Parathyroid adenoma (tissue), 2 donors: ENCODE measurements at regions not wholly inside any gene's neighbourhood (a gene's known extent, or its start where the extent isn't known, plus 50 kb on each side); places are given as distances from the start of the nearest gene placed in this dataset.
A peak's percentile ranks its signal among the peaks of the same experiment; 100 is the strongest.

Source experiments
- H2AFZ ChIP-seq: fragments of 300-600 bp; sonication (generic); one replicate; pipeline ENCODE4 v1.7.0; 2017; ENCODE audit warnings: antibody characterized with exemption, mild to moderate bottlenecking
- H3K27ac ChIP-seq: fragments of 300-600 bp; sonication (generic); one replicate; pipeline ENCODE4 v1.7.0; 2017
- H3K27me3 ChIP-seq: fragments of 300-600 bp; sonication (generic); one replicate; pipeline ENCODE4 v1.7.0; 2017; ENCODE audit warnings: low read length; ENCODE audit not compliant: control insufficient read depth, insufficient read depth
- H3K36me3 ChIP-seq: fragments of 300-600 bp; sonication (generic); one replicate; pipeline ENCODE4 v1.7.0; 2017; ENCODE audit warnings: low read length; ENCODE audit not compliant: control insufficient read depth, insufficient read depth
- H3K4me1 ChIP-seq: fragments of 300-600 bp; sonication (generic); one replicate; pipeline ENCODE4 v1.7.0; 2017; ENCODE audit warnings: control low read depth
- H3K4me2 ChIP-seq: fragments of 300-600 bp; sonication (generic); one replicate; pipeline ENCODE4 v1.7.0; 2017; ENCODE audit warnings: low read length
- H3K4me3 ChIP-seq: fragments of 300-600 bp; sonication (generic); one replicate; pipeline ENCODE4 v1.7.0; 2017; ENCODE audit warnings: low read depth, low read length
- H3K79me2 ChIP-seq: fragments of 300-600 bp; sonication (generic); one replicate; pipeline ENCODE4 v1.7.0; 2017; ENCODE audit warnings: control low read depth
- H3K9ac ChIP-seq: fragments of 300-600 bp; sonication (generic); one replicate; pipeline ENCODE4 v1.7.0; 2017; ENCODE audit warnings: mild to moderate bottlenecking
- H3K9me3 ChIP-seq: fragments of 300-600 bp; sonication (generic); one replicate; pipeline ENCODE4 v1.7.0; 2017; ENCODE audit warnings: low read length; ENCODE audit not compliant: control insufficient read depth
- TF ChIP-seq, protein P1 (sequence below): fragments of 300-600 bp; sonication (generic); IDR thresholded peaks from one replicate; pipeline ENCODE4 v1.7.0; 2017; ENCODE audit warnings: antibody characterized with exemption, mild to moderate bottlenecking
- donor health status: primary hyperparathyroidism.

- Histone ChIP-seq H3K27ac (no peak overlapping the region), H3K79me2 (no peaks in the 10 kb centered on the region), H3K9me3 (no peaks in the 10 kb centered on the region), H3K4me1 (no peaks in the 10 kb centered on the region), H3K27me3 (no peaks in the 10 kb centered on the region), H2AFZ (no peak overlapping the region), H3K36me3 (no peaks in the 10 kb centered on the region), H3K4me3 (no peak overlapping the region), H3K9ac (no peak overlapping the region), H3K4me2 (no peak overlapping the region)
- TF ChIP-seq, protein P1, sequence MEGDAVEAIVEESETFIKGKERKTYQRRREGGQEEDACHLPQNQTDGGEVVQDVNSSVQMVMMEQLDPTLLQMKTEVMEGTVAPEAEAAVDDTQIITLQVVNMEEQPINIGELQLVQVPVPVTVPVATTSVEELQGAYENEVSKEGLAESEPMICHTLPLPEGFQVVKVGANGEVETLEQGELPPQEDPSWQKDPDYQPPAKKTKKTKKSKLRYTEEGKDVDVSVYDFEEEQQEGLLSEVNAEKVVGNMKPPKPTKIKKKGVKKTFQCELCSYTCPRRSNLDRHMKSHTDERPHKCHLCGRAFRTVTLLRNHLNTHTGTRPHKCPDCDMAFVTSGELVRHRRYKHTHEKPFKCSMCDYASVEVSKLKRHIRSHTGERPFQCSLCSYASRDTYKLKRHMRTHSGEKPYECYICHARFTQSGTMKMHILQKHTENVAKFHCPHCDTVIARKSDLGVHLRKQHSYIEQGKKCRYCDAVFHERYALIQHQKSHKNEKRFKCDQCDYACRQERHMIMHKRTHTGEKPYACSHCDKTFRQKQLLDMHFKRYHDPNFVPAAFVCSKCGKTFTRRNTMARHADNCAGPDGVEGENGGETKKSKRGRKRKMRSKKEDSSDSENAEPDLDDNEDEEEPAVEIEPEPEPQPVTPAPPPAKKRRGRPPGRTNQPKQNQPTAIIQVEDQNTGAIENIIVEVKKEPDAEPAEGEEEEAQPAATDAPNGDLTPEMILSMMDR = no peak
These were observed 268.2 kb downstream of the PTEN start for GRCh38 chr10:88131511-88132139.

DNA sequence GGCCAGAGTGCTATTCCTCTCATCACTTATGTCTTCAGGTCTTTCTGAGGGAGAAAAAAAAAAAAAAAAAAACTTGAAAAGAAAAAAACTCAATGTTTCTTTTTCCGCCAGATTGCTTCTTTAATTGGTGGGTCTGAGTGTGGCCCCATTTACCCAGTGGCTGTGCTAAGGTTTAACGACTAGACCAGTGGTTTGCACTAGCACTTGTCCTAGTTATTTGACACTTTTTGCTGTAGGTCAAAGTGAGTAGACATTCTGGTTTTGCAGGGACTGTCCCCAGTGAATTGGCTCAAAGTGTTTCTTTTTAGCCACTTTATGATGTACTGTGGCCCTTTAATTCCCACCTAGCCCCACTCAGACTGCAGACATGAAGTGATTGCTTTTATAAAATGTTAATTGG, 273.3 kb downstream of the PTEN start:
- Histone ChIP-seq H3K9ac (no peak overlapping the region), H2AFZ (no peak overlapping the region), H3K27me3 (no peaks in the 10 kb centered on the region), H3K4me1 (no peaks in the 10 kb centered on the region), H3K36me3 (no peaks in the 10 kb centered on the region), H3K9me3 (no peaks in the 10 kb centered on the region), H3K79me2 (no peaks in the 10 kb centered on the region), H3K4me3 (no peak overlapping the region), H3K27ac (no peak overlapping the region), H3K4me2 (no peak overlapping the region)
- TF ChIP-seq, protein P1 = no peak

DNA sequence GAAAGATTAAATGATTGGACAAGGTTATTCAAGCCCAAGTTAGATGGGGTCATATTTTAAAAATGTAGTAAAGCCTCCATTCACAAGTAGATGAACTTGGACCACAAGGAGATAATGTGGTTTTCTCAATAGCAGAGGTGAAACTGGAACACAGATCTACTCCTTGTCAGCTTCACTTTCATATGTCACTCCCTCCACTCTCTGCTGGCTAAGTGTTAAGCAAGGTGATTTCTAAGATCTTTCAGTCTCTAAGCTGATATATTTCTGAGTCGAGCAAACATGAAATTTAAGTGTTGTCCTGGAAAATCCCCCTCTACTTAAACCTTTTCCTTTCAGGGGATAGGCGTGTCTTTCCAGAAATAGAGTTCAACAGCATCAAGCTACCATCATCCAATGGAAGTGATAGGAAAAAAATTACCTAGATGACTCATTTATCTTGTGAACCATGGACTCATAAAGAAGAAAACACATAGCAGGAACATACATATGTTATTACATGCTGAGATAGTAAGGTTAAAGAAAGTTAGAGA, 275.0 kb downstream of the PTEN start:
- Histone ChIP-seq H3K9me3 (no peaks in the 10 kb centered on the region), H3K27ac (no peak overlapping the region), H3K36me3 (no peaks in the 10 kb centered on the region), H3K27me3 (no peaks in the 10 kb centered on the region), H2AFZ (no peak overlapping the region), H3K4me2 (no peak overlapping the region), H3K79me2 (no peaks in the 10 kb centered on the region), H3K9ac (no peak overlapping the region), H3K4me3 (no peak overlapping the region), H3K4me1 (no peaks in the 10 kb centered on the region)
- TF ChIP-seq, protein P1 = no peak

- TF ChIP-seq, protein P1 = no peak
- Histone ChIP-seq H3K9me3 (no peaks in the 10 kb centered on the region), H3K79me2 (no peaks in the 10 kb centered on the region), H3K27ac (peak overlapping the region; percentile 34), H3K27me3 (no peaks in the 10 kb centered on the region), H3K9ac (no peak overlapping the region), H3K36me3 (no peaks in the 10 kb centered on the region), H3K4me2 (no peak overlapping the region), H2AFZ (no peak overlapping the region), H3K4me3 (no peak overlapping the region), H3K4me1 (no peaks in the 10 kb centered on the region)
These were observed 283.8 kb downstream of the PTEN start for GRCh38 chr10:88147000-88147798.
